ENCODE measurements at regions not wholly inside any gene's neighbourhood (a gene's known extent, or its start where the extent isn't known, plus 50 kb on each side); places are given as distances from the start of the nearest gene placed in this dataset.
"Not testable (repeated sequence)": the region's sequence is repeated elsewhere in the genome, so short reads cannot be mapped to it uniquely, and the experiment has no call there.

DNA sequence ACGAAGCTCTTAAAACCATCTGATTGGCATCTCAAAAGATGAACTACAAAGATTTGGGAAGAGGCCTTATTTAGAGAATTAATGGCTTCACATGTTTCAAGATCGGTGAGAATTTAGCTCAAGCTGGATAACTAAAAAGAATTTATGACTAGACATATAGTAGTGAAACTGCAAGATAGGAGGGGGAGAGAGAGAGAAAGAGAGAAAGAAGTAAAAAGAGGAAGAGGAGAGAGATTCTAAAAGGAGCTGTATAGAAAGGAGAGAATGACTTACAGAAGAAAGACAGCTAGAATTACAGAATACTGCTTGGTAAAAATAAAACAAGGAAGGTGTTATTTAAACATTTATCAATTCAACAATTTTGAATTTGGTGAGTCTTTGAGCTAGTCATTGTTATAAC is 592.3 kb downstream of the SH2D4B start:
- DNase-seq = no peak

- DNase-seq = no peak
Observed at GRCh38 chr10:81135851-81136250, 598.1 kb downstream of the SH2D4B start.

GRCh38 chr10:81136261-81136660 is 598.6 kb downstream of the SH2D4B start:
- DNase-seq = no peak

- no peak for DNase-seq
Observed at GRCh38 chr10:81145975-81146374, 608.3 kb downstream of the SH2D4B start.

DNA sequence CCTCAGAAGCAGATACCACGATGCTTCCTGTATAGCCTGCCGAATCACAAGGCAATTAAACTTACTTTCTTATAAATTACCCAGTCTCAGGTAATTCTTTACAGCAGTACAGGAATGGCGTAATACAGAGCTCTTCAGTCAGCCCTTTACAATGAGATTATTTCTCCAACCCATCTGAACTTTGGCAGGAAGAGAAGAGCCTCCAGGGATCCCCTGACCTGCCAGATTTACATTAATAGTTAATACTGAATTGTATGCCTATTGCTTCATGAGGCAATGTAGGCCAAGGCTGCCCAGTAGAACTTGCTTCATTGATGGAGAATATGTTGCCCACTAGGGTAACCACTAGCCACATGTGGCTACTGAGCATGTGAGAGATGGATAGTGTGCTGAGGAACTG is 608.7 kb downstream of the SH2D4B start:
- no peak for DNase-seq

- DNase-seq = no peak
Observed at GRCh38 chr10:81152656-81153055, 615.0 kb downstream of the SH2D4B start.

DNA sequence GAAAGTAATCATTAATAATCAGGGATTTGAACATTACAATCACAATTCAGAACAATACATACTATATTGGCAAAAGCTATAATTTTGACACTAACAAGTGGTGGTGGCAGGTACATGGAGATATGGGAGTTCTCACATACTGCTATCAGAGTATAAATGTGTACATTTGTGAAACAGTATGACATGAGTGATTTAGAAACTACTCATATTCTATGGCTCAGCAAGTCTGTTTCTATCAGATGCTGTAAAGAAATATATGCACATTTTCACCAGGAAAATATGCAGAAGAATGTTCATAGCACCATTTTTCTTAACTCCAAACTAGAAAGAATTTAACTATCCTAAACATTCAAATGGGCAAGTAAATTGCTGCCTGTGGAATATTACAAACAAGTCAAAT is 620.0 kb downstream of the SH2D4B start:
- DNase-seq = no peak

- no peak for DNase-seq
Observed at GRCh38 chr10:81177651-81178244, 640.0 kb downstream of the SH2D4B start.

- DNase-seq = no peak
Observed at GRCh38 chr10:81179324-81179723, 641.6 kb downstream of the SH2D4B start.

- DNase-seq = no peak
Observed at GRCh38 chr10:81179805-81180452, 642.2 kb downstream of the SH2D4B start.

- no peak for DNase-seq
Observed at GRCh38 chr10:81182296-81182695, 644.6 kb downstream of the SH2D4B start.

- no peak for DNase-seq
Observed at GRCh38 chr10:81192221-81192788, 654.6 kb downstream of the SH2D4B start.

DNA sequence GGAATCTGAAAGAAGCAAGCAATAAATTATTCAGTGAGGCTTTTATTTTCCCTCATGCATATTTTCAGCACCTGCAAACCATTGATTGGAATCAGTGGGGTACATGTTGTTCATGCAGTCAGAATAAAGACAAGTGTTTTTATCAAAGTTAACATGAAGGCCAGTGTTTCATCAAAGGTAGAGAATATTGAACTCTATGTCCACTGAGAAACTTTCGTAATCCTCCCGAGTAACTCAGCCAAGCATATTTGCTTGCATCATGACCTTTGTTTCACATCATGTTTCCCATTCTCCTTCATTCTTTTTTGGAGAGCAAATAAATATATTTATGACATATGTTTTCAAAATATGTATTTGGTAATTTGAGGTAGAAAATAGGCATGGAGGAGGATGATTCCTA is 663.1 kb downstream of the SH2D4B start:
- DNase-seq = no peak

- DNase-seq = not testable (repeated sequence)
Observed at GRCh38 chr10:81207359-81207758, 667.6 kb upstream of the NRG3 start.

DNA sequence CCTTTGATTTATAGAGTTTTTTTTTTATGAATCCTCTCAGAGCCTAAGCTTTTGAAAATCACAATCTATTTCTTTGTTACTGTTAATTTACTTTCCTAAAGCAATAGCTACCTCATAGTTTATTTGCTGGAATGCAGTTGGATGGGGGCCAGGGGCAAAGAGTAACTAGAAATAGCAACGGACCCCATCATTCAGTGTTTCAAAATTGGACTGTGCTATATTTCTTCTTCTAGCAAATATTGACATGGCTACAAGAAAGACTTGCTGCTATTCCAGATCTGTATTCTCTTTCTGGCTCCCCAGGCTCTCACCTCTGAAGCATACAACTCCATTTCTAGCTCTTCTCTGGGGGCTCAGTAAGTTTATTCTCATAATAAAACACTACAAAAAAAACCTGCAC is 661.6 kb upstream of the NRG3 start:
- no peak for DNase-seq

GRCh38 chr10:81215498-81215897 is 659.5 kb upstream of the NRG3 start:
- DNase-seq = no peak

DNA sequence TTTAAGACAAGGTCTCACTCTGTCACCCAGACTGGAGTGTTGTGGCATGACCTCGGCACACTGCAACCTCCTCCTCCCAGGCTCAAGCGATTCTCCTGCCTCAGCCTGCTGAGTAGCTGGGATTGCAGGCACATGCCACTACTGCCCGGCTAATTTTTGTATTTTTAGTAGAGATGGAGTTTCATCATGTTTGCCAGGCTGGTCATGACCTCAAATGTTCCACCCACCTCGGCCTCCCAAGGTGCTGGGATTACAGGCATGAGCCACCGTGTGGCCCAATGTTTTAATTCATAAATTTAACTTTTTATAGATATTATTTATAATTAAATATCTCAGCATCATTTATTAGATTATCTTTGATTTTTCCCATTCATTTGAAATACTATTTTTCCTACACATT is 658.0 kb upstream of the NRG3 start:
- no peak for DNase-seq

GRCh38 chr10:81218307-81218706 is 656.7 kb upstream of the NRG3 start:
- no peak for DNase-seq

GRCh38 chr10:81219758-81220157 is 655.2 kb upstream of the NRG3 start:
- no peak for DNase-seq

DNA sequence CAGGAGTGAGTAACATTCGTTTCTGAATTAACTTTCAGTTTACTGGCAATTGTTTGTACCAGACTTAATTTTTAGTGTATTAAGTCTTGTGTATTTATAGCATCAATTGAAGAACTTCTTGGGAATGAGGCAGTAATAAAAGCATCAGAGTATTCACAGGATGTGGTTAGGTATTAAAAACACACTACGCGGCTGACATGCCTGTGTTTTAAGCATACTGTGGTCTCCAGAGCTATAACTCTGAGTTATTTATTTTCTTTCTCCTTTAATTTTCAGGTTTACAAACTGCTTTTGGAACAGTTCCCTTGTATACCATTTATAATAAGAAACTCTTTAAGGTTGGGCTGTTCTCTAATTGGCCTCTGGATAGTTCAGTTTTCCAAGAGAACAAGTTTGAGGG is 626.1 kb upstream of the NRG3 start:
- DNase-seq = no peak

- no peak for DNase-seq
Observed at GRCh38 chr10:81251457-81252115, 623.4 kb upstream of the NRG3 start.

- not testable (repeated sequence) for DNase-seq
Observed at GRCh38 chr10:81264991-81265390, 610.0 kb upstream of the NRG3 start.

DNA sequence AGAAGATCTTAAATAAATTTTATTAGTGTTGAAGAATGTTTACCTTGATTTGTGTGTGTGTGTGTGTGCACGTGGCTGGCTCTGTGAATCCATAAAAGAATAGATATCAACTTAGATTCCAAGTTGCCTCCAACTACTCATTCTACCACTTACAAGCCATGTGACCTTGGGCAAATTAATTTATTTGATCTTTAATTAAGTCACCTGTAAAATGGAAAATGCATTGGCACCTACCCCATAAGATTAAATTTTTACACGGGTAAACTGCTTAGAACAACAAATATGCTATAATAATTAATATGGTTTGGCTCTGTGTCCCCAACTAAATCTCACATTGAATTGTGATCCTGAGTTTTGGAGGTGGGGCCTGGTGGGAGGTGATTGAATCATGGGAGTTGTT is 604.9 kb upstream of the NRG3 start:
- no peak for DNase-seq
